ENCODE measurements at regions not wholly inside any gene's neighbourhood (a gene's known extent, or its start where the extent isn't known, plus 50 kb on each side); places are given as distances from the start of the nearest gene placed in this dataset.

DNA sequence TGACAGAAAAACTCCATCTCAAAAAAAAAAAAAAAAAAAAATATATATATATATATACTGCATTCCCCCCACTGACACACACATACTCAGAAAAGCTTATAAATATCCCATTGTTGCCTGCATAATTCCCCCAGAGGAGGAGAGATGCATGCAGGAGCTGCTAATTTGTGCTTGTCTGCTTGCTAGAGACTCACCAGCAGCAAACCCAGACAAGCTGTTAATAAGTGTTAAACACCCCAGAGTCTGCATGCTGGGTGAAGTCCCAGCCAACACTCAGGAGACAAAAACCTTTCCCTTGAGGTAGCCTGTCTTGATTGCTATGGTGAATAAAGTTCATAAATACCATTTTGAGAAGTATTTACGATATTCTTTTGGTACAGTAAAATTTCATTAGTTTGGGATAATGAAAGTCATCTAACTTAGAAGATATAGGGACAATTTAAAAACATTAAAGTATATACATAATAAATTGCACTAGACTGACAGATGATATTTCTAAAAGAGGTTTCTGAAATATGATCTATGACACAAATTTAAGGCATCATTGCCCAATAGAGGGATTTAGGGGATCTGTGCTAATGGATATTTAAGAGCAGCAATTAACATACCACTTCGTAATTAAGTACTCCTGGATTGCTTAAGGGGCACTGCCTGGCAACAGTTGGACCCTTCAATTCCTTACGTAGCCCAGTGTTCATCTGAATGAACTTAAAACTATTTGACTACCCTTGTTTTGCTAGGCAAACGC lies 400.0 kb upstream of the C2CD4B start:
- no peaks in the 10 kb centered on the region for H3K4me1 Mint-ChIP-seq (ENCODE audit: low read depth)
- no peak for DNase-seq (ENCODE audit: low spot score)
- H3K27me3 Mint-ChIP-seq (ENCODE audit: low read depth), result no peaks in the 10 kb centered on the region
- H3K9me3 Mint-ChIP-seq, result no peaks in the 10 kb centered on the region
- no peaks in the 10 kb centered on the region for H3K36me3 Mint-ChIP-seq (ENCODE audit: low read depth)
- H3K27ac Mint-ChIP-seq, result no peak overlapping the region
- no peak overlapping the region for H3K4me3 Mint-ChIP-seq

DNA sequence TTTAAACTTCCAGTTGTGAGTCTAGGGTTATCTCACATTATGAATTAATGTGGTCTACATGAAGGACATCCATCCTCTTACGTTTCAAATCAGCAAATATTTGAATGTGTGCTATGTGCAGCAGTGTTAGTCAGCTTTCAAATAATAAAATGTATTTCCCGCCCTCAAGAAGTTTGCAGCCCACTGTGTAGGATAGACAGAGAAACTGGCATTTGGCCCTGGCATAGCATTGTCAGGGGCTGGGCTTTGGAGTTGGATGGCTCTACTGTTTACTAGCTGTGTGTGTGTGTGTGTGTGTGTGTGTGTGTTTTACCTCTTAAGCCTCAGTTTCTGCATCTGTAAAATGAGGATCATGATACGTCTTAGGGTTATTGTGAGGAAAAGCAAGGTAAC lies 400.5 kb upstream of the C2CD4B start:
- Mint-ChIP-seq H3K27me3 (ENCODE audit: low read depth) (no peaks in the 10 kb centered on the region), H3K4me3 (no peak overlapping the region), H3K27ac (no peak overlapping the region), H3K4me1 (ENCODE audit: low read depth) (no peaks in the 10 kb centered on the region), H3K36me3 (ENCODE audit: low read depth) (no peaks in the 10 kb centered on the region), H3K9me3 (no peaks in the 10 kb centered on the region)
- DNase-seq (ENCODE audit: low spot score), result no peak

DNA sequence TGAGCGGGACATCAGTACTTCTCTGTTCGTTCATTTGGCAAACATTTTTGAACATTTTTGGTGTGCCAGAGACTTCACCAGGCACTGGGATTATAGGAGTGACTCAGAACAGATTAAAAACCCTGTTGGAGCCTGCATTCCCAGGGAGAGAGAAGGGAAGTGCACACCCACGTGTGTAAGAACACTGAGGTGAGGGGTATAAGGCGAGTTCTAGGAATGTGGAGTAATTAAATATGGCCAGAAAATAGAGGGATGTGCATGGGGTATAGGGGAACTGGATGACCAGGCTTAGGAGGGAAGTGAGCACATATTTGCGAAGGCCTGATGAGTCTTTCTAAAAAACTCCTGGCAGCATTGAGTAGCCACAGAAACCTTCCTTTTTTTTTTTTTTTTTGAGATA lies 401.2 kb upstream of the C2CD4B start:
- Mint-ChIP-seq H3K27ac (no peak overlapping the region), H3K27me3 (ENCODE audit: low read depth) (no peaks in the 10 kb centered on the region), H3K9me3 (no peaks in the 10 kb centered on the region), H3K4me1 (ENCODE audit: low read depth) (no peaks in the 10 kb centered on the region), H3K36me3 (ENCODE audit: low read depth) (no peaks in the 10 kb centered on the region), H3K4me3 (no peak overlapping the region)
- DNase-seq (ENCODE audit: low spot score), result no peak

DNA sequence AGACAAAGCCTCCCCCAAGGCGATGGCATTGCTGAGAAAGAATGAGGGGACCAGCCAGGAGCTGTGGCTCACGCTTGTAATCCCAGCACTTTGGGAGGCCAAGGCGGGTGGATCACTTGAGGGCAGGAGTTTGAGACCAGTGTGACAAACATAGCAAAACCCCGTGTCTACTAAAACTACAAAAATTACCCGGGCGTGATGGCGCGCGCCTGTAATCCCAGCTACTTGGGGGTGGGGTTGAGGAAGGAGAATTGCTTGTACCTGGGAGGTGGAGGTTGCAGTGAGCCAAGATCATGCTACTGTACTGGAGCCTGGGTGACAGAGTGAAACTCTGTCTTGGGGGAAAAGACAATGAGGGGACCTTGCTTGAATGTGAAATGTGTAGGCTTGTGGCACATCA lies 402.4 kb upstream of the C2CD4B start:
- Mint-ChIP-seq H3K4me1 (ENCODE audit: low read depth) (no peaks in the 10 kb centered on the region), H3K9me3 (no peaks in the 10 kb centered on the region), H3K27ac (no peak overlapping the region), H3K27me3 (ENCODE audit: low read depth) (no peaks in the 10 kb centered on the region), H3K4me3 (no peak overlapping the region), H3K36me3 (ENCODE audit: low read depth) (no peaks in the 10 kb centered on the region)
- DNase-seq (ENCODE audit: low spot score), result no peak

DNA sequence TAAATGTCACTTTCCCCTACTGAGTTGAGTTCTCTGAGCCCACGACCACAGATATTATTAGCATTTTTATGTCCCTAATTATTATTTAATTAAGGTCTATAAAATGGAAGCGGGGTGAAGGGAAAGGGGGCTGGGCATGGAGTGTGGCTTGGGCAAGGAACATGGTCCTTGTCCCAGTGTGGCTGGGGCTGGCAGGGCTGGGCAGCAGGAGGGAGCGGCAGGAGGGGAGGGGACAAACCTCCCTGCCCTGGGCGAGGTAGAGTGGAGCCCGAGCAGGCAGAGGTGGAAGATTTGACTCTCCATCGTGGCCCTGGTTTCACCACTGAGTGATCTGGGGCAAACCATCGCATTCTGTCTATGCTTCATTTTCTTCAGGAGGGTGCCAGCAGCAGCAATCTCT lies 402.9 kb upstream of the C2CD4B start:
- H3K27me3 Mint-ChIP-seq (ENCODE audit: low read depth), result no peaks in the 10 kb centered on the region
- H3K36me3 Mint-ChIP-seq (ENCODE audit: low read depth), result no peaks in the 10 kb centered on the region
- no peak overlapping the region for H3K27ac Mint-ChIP-seq
- no peaks in the 10 kb centered on the region for H3K9me3 Mint-ChIP-seq
- no peak for DNase-seq (ENCODE audit: low spot score)
- H3K4me1 Mint-ChIP-seq (ENCODE audit: low read depth), result no peaks in the 10 kb centered on the region
- H3K4me3 Mint-ChIP-seq, result no peak overlapping the region

DNA sequence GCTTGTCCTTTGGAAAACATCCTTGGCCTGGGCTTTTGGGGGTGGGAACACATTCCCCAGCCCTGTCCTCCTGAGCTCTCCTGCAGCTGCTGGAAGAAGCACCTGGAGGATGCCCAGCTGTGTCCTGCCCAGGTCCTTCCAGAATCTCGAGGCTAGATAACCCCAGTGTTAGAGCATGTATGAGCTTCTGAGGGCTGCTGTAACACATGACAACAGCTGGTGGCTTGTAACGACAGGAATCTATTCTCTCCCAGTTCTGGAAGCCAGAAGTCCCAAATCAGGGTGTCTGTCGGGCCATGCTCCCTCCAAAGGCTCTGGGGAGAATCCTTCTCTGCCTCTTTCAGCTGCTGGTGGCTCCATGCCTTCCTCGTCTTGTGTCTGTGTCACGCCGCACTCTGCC lies 403.6 kb upstream of the C2CD4B start:
- no peaks in the 10 kb centered on the region for H3K9me3 Mint-ChIP-seq

DNA sequence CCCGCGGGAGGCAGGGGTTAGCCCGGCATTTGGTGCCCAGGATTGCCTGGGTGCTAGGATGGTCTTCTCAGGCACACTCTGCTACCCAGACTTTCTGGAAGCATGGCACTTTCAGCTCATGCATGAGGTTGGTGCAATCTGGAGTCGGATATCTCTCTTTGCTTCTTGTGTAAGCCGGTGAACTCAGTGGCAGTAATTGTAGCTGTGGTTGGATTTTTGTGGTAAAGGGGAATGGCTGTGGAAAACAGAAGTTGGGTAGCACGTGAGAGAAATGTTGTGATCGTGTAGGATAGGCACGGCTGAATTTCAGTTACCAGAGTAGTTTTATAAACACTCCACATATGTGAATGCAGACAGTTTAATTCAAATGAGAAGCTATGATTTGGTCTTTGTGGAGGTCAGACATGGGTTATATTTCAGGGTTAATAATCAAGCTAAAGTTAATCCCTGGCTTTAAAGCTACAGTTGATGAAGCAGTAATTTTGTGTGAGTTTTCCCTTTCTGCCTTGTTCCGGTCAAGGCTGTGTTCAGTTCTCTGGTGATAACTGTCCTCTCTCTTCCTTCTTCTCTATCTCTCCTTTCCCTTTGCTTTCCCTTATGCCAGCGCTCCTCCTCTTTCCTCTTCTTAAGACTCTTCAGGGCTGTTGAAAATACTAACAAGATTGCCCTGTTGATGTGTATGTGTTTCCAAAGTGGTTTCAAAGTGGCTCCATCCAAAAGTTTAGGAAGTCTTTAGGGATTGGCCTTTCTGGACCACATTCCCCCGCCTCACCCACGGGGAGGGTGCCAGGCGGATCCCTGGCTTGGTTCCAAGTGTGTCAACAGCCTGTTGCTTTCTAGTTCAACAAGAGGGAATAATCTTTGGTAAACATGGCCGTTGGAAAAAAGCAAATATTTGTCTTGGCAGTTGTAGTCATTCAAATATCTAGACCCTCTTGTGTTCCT lies 404.6 kb upstream of the C2CD4B start:
- Mint-ChIP-seq H3K27ac (no peak overlapping the region), H3K36me3 (ENCODE audit: low read depth) (no peaks in the 10 kb centered on the region), H3K27me3 (ENCODE audit: low read depth) (peaks cover 2% of the 10 kb centered on the region), H3K4me1 (ENCODE audit: low read depth) (no peaks in the 10 kb centered on the region), H3K4me3 (no peak overlapping the region), H3K9me3 (no peaks in the 10 kb centered on the region)
- no peak for DNase-seq (ENCODE audit: low spot score)

More for the DNA sequence above, 403.6 kb upstream of the C2CD4B start:
- Mint-ChIP-seq H3K4me1 (ENCODE audit: low read depth) (no peaks in the 10 kb centered on the region), H3K4me3 (no peak overlapping the region), H3K27ac (no peak overlapping the region), H3K27me3 (ENCODE audit: low read depth) (no peaks in the 10 kb centered on the region), H3K36me3 (ENCODE audit: low read depth) (no peaks in the 10 kb centered on the region)
- no peak for DNase-seq (ENCODE audit: low spot score)

DNA sequence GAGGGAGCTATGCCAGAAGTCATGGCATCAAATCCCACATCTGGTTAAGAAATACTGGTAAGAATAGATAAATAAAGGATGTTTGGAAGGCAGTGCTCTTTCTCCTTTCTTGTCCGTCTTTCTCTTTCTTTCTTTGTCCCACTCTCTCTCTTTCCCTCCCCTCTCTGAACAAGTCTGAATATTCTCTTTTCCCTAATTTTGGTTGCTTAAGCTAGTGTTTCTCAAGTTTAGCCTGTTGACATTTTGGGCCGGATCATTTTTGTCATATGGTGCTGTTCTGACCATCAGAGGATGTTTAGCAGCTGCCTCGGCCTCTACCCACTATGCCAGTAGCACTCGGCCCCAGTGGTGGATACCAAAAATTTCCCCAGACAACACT lies 405.3 kb upstream of the C2CD4B start:
- Mint-ChIP-seq H3K4me3 (no peak overlapping the region), H3K36me3 (ENCODE audit: low read depth) (no peaks in the 10 kb centered on the region), H3K4me1 (ENCODE audit: low read depth) (no peaks in the 10 kb centered on the region), H3K27me3 (ENCODE audit: low read depth) (peaks cover 2% of the 10 kb centered on the region), H3K9me3 (no peaks in the 10 kb centered on the region), H3K27ac (no peak overlapping the region)
- no peak for DNase-seq (ENCODE audit: low spot score)

DNA sequence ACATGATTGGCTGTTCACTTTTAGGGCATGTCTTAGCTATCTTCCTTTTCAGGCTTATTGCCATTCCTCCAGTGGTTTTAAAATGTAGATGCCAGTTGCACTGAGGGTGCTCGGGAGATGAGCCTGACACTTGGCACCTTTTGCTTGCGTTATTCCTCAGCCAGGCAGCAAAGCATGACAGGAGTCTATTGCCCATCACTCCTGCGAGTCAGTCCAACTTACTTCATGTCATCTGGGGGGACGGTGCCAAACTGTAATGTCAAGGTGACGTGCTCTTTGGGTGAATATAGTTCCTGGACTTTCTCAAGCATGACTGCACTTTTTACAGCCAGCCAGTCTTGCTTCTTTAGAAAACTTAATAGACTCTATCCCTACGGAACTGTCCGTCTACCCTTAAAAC lies 406.0 kb upstream of the C2CD4B start:
- peaks cover 2% of the 10 kb centered on the region for H3K27me3 Mint-ChIP-seq (ENCODE audit: low read depth)
- H3K4me3 Mint-ChIP-seq, result no peak overlapping the region
- no peak for DNase-seq (ENCODE audit: low spot score)
- H3K27ac Mint-ChIP-seq, result no peak overlapping the region
- H3K36me3 Mint-ChIP-seq (ENCODE audit: low read depth), result no peaks in the 10 kb centered on the region
- H3K4me1 Mint-ChIP-seq (ENCODE audit: low read depth), result no peaks in the 10 kb centered on the region
- H3K9me3 Mint-ChIP-seq, result no peaks in the 10 kb centered on the region

DNA sequence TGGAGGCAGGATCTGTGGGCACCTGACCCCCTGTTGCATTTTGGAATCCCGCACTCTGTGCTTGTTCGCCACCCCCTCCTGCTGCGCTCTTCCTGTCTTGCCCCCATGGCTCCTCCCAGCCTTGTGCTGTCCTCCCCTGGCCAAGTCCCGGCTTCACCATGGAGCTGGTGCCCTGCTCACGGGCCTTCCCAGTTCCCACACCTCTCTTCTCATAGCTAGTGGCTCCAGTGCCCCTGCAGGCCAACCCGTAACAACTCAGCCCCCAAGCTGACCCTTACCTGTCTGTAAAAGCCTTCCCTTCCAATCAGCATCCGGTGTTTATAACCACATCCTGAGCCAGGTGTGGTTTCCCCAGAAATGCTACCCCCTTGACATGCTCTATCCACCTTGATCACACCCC lies 407.7 kb upstream of the C2CD4B start:
- H3K4me1 Mint-ChIP-seq (ENCODE audit: low read depth), result no peaks in the 10 kb centered on the region
- H3K27me3 Mint-ChIP-seq (ENCODE audit: low read depth), result peaks cover 2% of the 10 kb centered on the region
- DNase-seq (ENCODE audit: low spot score), result no peak
- no peak overlapping the region for H3K27ac Mint-ChIP-seq
- H3K9me3 Mint-ChIP-seq, result no peaks in the 10 kb centered on the region
- no peaks in the 10 kb centered on the region for H3K36me3 Mint-ChIP-seq (ENCODE audit: low read depth)
- no peak overlapping the region for H3K4me3 Mint-ChIP-seq

DNA sequence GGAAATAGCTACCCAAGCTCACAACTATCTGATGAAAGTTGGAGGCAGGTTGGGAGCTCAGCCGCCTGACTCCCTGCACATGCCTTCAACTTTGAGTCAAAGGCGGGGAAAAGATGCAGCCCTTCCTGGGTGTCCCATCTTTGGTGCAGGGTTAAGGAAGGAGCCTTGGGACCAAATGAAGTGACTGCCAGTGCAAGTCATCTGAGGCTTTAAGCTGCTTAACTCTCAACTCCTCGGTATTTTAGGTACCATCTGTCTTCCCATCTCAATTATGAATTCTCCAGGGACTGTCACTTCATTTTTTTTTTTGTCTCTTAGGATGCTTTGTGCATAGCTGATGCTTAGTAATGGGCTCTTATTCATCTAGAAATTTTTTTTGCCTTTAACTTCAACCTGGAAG lies 408.8 kb upstream of the C2CD4B start:
- no peak overlapping the region for H3K4me3 Mint-ChIP-seq

DNA sequence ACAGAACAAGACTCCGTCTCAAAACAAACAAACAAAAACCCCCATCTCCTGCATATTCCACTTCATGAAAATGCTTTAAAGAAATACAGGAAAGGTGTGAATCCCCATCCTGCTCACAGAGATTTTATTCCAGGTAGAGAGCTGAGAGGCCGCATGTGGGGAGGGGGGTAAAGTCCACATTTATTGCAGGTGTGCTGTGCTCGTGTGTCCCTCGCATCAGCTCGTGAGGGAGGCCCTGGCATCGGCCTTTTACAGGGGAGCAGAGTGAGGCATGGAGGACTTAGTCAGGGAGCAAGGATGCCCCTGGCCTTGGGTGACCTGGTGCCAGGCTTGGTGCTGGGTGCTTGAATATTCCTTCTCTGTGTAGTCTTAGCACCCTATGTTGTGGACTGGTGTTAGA lies 413.5 kb upstream of the C2CD4B start:
- Mint-ChIP-seq H3K9me3 (no peaks in the 10 kb centered on the region), H3K27ac (no peak overlapping the region), H3K36me3 (ENCODE audit: low read depth) (no peaks in the 10 kb centered on the region), H3K4me3 (no peak overlapping the region), H3K27me3 (ENCODE audit: low read depth) (peaks cover 2% of the 10 kb centered on the region), H3K4me1 (ENCODE audit: low read depth) (no peaks in the 10 kb centered on the region)
- no peak for DNase-seq (ENCODE audit: low spot score)

More for the DNA sequence above, 408.8 kb upstream of the C2CD4B start:
- Mint-ChIP-seq H3K27me3 (ENCODE audit: low read depth) (peaks cover 2% of the 10 kb centered on the region), H3K27ac (no peak overlapping the region), H3K9me3 (no peaks in the 10 kb centered on the region), H3K4me1 (ENCODE audit: low read depth) (no peaks in the 10 kb centered on the region), H3K36me3 (ENCODE audit: low read depth) (no peaks in the 10 kb centered on the region)
- no peak for DNase-seq (ENCODE audit: low spot score)

DNA sequence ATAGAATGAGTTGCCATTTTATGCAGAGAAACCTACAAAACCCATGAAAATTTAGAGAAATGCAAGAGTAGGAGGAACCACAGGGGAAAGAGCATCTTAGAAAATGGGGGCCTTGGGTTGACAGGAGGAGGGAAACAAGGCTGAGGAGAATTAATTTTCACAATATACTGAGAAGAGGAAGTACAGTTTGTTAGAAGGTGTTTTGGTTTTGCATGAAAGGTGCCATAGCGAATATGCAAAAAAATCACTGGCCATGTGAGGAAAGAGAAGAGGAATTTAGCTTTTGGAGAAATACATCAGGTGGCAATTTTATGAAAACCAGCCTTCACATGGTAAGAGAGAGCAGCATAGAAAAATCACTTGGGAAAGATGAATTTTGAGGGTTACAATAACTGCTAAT lies 413.9 kb upstream of the C2CD4B start:
- DNase-seq (ENCODE audit: low spot score), result no peak
- Mint-ChIP-seq H3K4me3 (no peak overlapping the region), H3K27me3 (ENCODE audit: low read depth) (peaks cover 2% of the 10 kb centered on the region), H3K27ac (no peak overlapping the region), H3K9me3 (no peaks in the 10 kb centered on the region), H3K4me1 (ENCODE audit: low read depth) (no peaks in the 10 kb centered on the region), H3K36me3 (ENCODE audit: low read depth) (no peaks in the 10 kb centered on the region)

DNA sequence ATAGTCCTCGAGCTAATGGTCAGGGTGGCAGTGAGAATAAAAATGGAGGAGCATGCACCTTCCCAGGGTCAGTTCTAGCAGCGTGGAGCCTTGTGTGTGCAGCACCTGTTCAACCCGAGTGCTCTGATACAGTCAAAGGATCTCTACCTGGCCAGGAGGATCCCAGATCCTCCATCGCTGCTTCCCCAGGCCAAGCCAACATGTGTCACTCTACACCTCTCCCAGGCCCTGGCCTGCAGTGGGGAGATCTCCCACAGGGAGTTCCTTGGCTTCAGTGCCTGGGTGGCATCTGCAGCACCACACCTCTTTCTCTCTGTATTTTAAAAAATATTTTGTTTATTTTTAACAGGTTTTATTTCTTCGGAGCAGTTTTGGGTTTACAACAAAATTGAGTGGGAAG lies 414.8 kb upstream of the C2CD4B start:
- no peak for DNase-seq (ENCODE audit: low spot score)
- Mint-ChIP-seq H3K4me3 (no peak overlapping the region), H3K4me1 (ENCODE audit: low read depth) (no peaks in the 10 kb centered on the region), H3K36me3 (ENCODE audit: low read depth) (no peaks in the 10 kb centered on the region), H3K27ac (no peak overlapping the region), H3K9me3 (no peaks in the 10 kb centered on the region), H3K27me3 (ENCODE audit: low read depth) (no peaks in the 10 kb centered on the region)
